NAMALWA (cell line): ENCODE measurements at regions not wholly inside any gene's neighbourhood (a gene's known extent, or its start where the extent isn't known, plus 50 kb on each side); places are given as distances from the start of the nearest gene placed in this dataset.

Experiments
- DNase-seq: peaks from one replicate; pipeline ENCODE4 v3.0.0-alpha.2; 2015; ENCODE audit warnings: low spot score

DNA sequence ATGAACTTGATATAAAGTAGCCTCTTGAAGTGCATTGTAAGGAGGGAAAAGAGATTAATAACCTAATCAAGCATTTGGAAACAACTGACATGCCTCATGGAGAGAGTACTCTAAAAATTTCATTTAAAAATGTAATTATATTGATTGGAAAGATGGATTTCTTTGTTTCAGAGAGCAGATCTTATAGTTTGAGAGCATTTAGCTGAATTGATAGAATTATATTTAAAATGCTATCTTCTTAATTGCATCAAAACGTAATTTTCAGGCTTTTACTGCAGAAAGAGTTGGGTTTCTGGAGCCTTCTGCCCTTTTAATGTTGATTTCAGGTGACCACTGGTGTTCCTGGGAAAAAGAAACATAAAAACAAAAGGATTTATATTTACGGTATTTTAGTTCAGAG lies 130.6 kb downstream of the EDN3 start:
- DNase-seq, result no peak

GRCh38 chr20:59434960-59435359 lies 134.5 kb downstream of the EDN3 start:
- no peak for DNase-seq

DNA sequence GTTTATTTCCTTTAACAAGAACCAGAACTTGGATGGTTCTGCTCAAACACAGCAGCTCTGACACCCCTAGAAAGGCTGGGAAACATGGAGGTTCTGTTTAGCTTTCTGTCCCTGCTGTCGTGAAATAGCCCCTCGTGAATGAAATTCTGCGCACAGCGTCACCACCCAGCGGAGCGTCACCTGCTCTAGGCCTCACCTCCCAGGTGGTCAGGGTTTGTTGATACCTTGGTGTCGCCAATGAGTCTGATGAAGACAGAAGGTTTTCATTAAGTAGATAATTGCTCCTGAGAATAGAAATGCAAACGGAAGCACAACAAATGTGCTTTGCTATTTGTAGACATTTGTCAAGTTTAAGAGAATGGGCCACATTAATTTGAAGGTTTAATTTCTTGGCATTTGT lies 135.1 kb downstream of the EDN3 start:
- no peak for DNase-seq

DNA sequence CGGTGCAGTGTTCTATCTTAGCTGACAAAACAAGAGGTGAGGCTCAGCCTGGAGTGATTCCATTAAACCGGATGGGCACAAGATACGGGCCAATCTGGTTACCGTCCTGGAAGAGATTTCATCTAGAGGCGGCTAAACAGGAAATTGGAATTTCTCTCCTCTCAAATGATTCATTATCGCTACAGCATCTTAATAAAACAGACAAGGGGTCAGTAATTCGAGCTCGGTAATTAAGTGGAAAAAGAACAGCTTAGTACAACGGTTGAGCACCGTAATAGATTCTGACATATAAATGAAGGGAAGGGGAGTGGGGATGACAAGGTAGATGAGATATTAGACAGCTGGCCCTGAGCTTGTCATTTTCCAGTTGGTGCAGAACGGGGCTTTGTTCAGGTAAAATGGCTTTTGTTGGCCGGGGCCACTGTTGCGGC lies 137.2 kb downstream of the EDN3 start:
- no peak for DNase-seq

DNA sequence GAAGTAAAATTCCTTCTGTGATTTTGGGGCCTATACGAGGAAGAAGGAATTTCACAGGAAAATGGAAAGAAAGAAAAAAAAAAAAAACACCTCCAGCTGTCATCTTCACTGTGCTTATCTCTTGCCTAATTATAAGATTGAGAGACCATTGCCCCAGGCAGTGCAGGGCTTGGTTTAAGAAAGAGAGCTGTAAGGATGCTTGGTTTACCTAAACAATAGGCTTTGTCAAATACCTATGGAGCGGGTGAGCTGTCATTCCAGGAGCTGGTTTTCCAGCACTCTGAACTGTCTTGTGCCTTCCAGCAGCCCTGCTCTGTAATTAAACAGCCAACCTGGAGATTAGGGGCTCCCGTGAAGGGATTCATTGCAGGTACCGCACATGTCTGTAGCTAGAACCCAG lies 137.8 kb downstream of the EDN3 start:
- DNase-seq, result no peak

GRCh38 chr20:59439243-59439642 lies 138.8 kb downstream of the EDN3 start:
- peak; percentile 12 for DNase-seq

DNA sequence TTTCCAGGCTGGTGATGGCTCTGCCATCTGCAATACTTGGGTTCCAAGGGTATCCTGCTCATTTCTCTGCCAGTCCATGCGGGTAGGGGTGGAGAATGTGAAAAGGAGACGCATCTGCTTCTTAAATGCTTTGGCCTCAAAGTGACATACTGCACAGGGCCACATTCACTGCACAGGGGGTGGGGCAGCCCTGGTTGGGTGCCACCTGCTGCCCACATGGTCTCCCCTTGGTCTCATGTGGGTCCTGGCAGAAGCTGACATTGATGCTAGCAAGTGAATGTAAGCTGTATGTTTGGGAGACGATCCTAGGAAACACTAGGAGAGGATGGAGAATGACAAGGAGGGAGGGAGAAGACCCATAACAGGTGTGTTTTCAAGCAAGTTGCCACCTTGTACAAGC lies 140.9 kb downstream of the EDN3 start:
- no peak for DNase-seq

DNA sequence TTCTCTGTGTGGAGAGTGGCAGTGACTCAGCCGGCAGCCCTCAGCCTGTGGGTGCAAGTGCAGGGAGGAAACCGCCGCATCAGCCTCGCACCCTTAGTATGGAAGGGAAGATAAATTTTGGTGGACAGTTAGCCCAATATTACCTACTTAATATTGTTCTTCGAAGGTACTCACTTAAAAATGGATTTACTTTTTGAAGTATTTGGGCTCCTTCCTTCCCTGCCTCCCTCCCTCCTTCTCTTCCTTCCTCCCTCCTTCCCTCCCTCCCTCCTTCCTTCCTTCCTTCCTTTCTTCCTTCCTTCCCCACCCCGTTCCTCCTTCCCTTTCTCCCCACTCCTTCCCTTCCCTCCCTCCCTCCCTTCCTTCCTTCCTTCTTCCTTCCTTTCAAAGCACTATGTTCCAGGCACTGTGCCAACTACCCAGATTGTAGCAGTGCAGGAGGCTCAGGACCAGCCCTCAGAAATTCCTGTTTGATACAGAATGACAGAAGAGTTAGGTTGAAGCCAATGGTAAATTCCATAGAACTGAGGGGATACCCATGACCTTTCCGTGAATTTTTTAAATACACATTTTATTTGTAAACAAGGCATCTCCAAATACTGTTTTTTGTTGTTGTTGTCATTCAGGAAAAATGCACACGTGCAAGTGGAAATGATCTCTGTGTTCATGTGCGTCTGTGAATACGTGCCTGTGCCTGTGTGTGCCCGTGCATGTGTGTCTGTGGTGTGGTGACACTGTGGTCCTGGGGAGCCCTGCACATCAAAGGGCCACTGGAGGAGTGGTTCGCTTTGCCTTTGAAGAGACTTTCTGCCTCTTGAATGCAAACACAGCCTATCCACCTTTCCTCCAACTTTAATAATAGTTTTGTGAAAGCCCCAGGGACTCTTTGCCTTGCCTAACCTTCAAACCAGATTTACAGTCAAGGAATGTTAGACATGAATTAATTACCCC lies 141.7 kb downstream of the EDN3 start:
- DNase-seq, result no peak

- no peak for DNase-seq
These were observed 143.1 kb downstream of the EDN3 start for GRCh38 chr20:59443550-59443949.

- DNase-seq, result no peak
These were observed 146.0 kb downstream of the EDN3 start for GRCh38 chr20:59446376-59446775.

- DNase-seq, result no peak
These were observed 147.8 kb downstream of the EDN3 start for GRCh38 chr20:59448196-59448595.

- no peak for DNase-seq
These were observed 148.5 kb downstream of the EDN3 start for GRCh38 chr20:59448851-59449444.

GRCh38 chr20:59451066-59451630 lies 150.7 kb downstream of the EDN3 start:
- no peak for DNase-seq

GRCh38 chr20:59451641-59452040 lies 151.2 kb downstream of the EDN3 start:
- DNase-seq, result no peak

DNA sequence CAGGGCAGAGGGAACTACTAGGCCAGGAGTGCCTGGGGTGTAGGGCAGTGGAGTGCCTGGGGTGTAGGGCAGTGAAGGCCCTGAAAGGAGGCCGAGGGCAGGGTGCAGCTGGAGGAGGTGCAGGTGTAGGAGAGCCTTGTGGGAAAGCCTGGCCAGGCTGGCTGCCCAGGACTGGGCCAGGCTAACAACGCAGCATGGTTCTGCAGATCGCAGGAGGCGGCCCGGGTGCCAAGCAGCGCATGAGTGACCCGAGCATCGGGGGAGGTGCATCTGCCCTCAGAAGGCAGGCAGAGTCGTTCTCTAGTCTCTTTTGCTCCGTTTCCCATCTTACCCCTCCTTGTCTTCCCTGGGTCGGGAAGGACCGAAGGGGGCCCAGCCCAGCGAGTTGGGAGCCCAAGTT lies 151.5 kb upstream of the PHACTR3 start:
- no peak for DNase-seq

GRCh38 chr20:59453759-59454560 lies 150.4 kb upstream of the PHACTR3 start:
- no peak for DNase-seq

DNA sequence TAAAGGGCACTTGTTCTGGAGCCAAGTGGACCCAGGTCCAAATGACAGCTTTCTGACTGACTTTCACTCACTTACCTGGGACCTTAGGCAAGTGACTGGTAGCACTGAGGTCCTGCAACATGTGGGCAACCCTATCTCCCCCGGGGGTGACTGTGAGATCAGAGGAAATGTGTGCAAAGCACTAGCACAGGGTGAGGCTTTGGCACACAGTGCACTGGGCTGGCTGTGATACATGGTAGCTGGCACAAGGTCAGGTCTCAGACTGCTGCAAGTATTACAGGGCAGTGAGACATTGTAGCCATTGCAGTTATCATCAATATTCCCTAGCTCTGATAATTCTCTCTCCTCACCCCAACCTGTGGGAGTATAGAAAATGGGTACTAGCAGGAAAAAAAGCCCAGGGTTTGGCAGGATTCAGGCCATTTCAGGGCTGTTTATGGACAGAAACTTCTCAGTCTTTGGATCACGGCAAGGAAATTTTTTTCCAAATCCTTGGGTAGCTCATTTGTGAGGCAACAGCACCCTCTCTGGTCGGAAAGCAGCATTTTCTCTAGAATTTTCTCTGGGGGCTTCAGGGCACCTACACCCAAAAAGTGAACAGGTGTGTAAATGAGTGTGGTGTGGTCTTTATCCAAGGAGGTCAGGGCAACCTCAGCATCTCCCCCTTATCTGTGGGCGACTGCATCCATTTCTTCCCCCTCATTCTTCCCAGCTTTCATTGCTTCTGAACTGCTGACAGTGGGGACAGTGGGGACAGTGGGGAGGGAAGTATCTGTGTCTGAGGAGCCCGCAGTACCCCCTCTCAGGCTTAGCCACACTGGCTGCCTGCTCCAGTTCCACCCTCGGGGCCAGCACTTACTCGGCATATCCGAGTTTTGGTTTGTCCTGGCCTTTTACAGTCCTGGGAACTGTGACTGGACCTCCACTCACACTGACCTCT lies 148.7 kb upstream of the PHACTR3 start:
- peak; percentile 40 for DNase-seq

DNA sequence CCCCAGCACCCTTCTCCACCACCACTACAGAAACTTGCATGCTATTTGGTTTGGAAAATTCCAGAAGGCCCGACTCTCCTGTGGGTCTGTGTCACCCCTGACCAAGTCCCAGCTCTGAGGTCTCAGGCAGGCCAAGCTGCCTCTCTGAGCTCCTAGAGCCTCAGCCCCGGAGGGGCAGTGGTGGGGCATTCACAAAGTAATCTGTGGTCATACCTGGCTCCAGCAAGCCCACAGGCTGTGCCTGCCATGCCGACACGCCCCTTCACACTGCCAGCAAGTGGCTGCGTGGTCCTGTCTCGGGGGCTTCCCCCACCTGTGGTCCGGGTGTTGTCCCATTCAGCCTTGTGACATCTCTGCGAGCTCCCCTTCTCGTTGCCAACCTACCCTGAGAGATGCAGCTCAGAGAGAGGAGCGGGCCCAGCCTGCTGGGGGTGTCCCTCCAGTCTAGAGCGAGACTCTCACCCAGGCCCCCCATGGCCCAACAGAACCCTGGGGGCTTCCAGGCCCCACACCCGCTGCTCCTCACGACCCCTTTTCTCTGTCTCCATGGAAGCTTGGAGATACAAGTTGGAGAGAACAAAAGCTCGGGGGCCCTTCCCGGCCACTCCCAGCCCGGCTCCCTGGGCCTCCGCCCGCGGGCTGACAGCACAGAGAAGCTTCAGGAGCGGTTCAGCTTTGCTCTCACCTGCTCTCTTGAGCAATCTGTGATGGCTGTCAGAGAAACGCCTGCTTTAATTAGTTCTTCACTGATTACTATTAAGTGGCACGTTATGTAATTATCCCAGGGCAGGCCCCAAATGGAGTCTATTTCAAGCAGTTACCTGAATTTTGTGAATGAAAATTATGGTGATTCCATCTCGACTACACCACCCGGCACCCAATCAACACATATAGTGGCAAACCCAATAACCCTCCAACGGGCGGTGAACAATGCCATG lies 147.7 kb upstream of the PHACTR3 start:
- DNase-seq, result no peak

- peak; percentile 9 for DNase-seq
These were observed 145.7 kb upstream of the PHACTR3 start for GRCh38 chr20:59458645-59459044.

DNA sequence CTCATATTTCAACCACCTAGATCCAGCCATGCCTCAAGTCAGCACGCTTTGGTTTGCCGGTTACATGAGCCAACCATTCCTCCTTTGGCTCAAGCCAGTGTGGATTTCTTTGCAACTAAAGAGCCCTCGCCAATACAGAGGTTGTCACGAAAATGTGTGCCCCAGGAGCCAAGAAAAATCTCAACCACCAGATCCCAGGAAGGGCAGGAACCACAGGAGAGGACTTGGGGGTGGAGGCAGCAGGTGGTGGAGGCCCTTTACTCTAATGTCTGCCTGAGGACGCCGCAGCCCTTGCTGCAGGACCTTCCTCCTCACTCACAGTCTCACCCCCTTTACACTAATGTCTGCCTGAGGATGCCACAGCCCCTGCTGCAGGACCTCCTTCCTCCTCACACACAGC lies 144.8 kb upstream of the PHACTR3 start:
- no peak for DNase-seq
